Natural killer cell (primary cell): ENCODE measurements at regions not wholly inside any gene's neighbourhood (a gene's known extent, or its start where the extent isn't known, plus 50 kb on each side); places are given as distances from the start of the nearest gene placed in this dataset.

Experiments
- ATAC-seq, 3 donors: fragments of 150-1000 bp in 2 of 3; fragments of 200-7000 bp in 1 of 3; cut with Tn5 transposase; 1 replicate in 1 of 3; 2 replicates in 2 of 3; pipeline ENCODE4 v1.10.0; 2021; ENCODE audit warnings: mild to moderate bottlenecking in 2 of 3, moderate library complexity in 2 of 3
- DNase-seq, 2 donors: peaks; one replicate each; pipeline versions ENCODE4 v3.0.0 to v3.0.0-alpha.2; 2013 to 2021; ENCODE audit warnings: mixed read lengths in 1 of 2
- H3K27ac ChIP-seq: one replicate; pipeline ENCODE4 v1.5.1; 2013; ENCODE audit warnings: mild to moderate bottlenecking, low read length
- H3K27me3 ChIP-seq: one replicate; pipeline ENCODE4 v1.6.1; 2013; ENCODE audit warnings: low read length; ENCODE audit not compliant: control insufficient read depth, insufficient read depth
- H3K36me3 ChIP-seq: one replicate; pipeline ENCODE4 v1.6.1; 2013; ENCODE audit warnings: low read length; ENCODE audit not compliant: control insufficient read depth, insufficient read depth
- H3K4me1 ChIP-seq: one replicate; pipeline ENCODE4 v1.6.1; 2013; ENCODE audit warnings: low read length; ENCODE audit not compliant: control insufficient read depth, insufficient read depth
- H3K4me3 ChIP-seq: one replicate; pipeline ENCODE4 v1.5.1; 2013; ENCODE audit warnings: low read length
- H3K9me3 ChIP-seq: one replicate; pipeline ENCODE4 v1.6.1; 2013; ENCODE audit warnings: low read length; ENCODE audit not compliant: control insufficient read depth, insufficient read depth
- H3K27ac Mint-ChIP-seq, 2 donors: one replicate each; pipeline ENCODE4 v1.8.0; 2022; ENCODE audit warnings: mild to moderate bottlenecking in 2 of 2, mixed read lengths in 2 of 2, moderate library complexity in 1 of 2
- H3K27me3 Mint-ChIP-seq, 2 donors: one replicate each; pipeline ENCODE4 v1.8.0; 2022; ENCODE audit warnings: low read depth in 2 of 2, mixed read lengths in 2 of 2
- H3K36me3 Mint-ChIP-seq: one replicate; pipeline ENCODE4 v1.8.0; 2022; ENCODE audit warnings: mixed read lengths
- H3K4me1 Mint-ChIP-seq, 2 donors: one replicate each; pipeline ENCODE4 v1.8.0; 2022; ENCODE audit warnings: mixed read lengths in 2 of 2
- H3K4me3 Mint-ChIP-seq: one replicate; pipeline ENCODE4 v1.8.0; 2022; ENCODE audit warnings: mild to moderate bottlenecking, moderate library complexity, mixed read lengths
- H3K9me3 Mint-ChIP-seq, 2 donors: one replicate each; pipeline ENCODE4 v1.8.0; 2022; ENCODE audit warnings: mixed read lengths in 2 of 2
- WGBS: methylation state at CpG from one replicate; pipeline ENCODE4 v1.1.7; 2013; ENCODE audit warnings: missing lambda C conversion rate; ENCODE audit not compliant: insufficient coverage; 5-methylcytosine and 5-hydroxymethylcytosine counted together
- intact Hi-C: fragments of 100-400 bp; cut with micrococcal nuclease; formaldehyde crosslinking; loops from one replicate; pipeline ENCODE4 v1.14.2; 2022
- TF ChIP-seq, protein P1 (sequence below): fragments of 200-600 bp; IDR thresholded peaks from one replicate; pipeline ENCODE4 v1.8.0; 2022; ENCODE audit warnings: antibody characterized with exemption

DNA sequence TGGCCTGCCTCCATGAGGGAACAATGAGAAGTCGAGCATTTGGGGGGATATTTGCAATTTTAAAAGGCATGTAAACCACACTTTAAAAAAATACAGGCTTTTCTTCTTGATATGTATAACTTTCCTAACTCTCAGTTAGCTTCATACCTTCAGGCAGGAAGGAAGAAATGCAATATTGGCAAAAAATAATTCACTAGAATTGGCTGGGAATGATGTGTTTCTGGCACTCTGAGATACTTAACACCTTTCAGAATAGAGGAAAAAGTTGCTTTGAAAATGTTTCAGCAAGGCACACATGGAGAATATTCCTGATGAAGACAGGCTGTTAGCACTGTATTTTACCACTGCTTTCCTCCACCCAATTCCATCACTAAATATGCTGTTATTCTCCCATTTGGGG, 747.6 kb downstream of the HDGFL1 start:
- Histone ChIP-seq H3K4me3 (no peak overlapping the region), H3K36me3 (no peaks in the 10 kb centered on the region), H3K27me3 (no peaks in the 10 kb centered on the region), H3K27ac (no peak overlapping the region), H3K9me3 (no peaks in the 10 kb centered on the region), H3K4me1 (no peaks in the 10 kb centered on the region)
- Mint-ChIP-seq H3K27ac (no peak overlapping the region), H3K36me3 (no peaks in the 10 kb centered on the region), H3K4me3 (no peak overlapping the region), H3K4me1 (peaks cover 0 to 14% of the 10 kb centered on the region in 2 donors), H3K9me3 (peaks cover 9 to 13% of the 10 kb centered on the region in 2 donors), H3K27me3 (no peaks in the 10 kb centered on the region)
- no peak for ATAC-seq
- 100% methylated on average over 1 of the region's 1 CpG for WGBS
- TF ChIP-seq, protein P1, sequence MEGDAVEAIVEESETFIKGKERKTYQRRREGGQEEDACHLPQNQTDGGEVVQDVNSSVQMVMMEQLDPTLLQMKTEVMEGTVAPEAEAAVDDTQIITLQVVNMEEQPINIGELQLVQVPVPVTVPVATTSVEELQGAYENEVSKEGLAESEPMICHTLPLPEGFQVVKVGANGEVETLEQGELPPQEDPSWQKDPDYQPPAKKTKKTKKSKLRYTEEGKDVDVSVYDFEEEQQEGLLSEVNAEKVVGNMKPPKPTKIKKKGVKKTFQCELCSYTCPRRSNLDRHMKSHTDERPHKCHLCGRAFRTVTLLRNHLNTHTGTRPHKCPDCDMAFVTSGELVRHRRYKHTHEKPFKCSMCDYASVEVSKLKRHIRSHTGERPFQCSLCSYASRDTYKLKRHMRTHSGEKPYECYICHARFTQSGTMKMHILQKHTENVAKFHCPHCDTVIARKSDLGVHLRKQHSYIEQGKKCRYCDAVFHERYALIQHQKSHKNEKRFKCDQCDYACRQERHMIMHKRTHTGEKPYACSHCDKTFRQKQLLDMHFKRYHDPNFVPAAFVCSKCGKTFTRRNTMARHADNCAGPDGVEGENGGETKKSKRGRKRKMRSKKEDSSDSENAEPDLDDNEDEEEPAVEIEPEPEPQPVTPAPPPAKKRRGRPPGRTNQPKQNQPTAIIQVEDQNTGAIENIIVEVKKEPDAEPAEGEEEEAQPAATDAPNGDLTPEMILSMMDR, result no peak
- intact Hi-C loops, result no loop called here
- no peak for DNase-seq

DNA sequence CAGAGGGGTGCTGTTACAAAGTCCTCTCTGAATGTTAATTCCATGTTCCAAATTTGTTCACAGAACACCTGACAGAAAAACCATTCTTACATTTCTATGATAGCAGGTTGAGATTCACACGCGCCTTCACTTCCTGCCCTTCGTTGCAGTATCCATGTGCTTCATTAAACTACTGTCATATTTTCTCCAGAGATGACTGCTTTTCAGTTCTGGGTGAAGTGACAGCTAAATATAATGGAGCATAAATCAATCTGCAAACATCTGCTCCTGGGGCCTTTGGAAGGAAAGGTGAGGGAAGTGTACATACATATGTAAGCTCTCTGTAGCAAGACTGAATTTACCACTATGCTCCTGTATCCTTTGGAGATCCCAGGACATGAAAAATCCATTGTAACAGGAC, 750.2 kb downstream of the HDGFL1 start:
- H3K4me1 Mint-ChIP-seq, result peaks cover 0 to 14% of the 10 kb centered on the region in 2 donors
- Histone ChIP-seq H3K4me3 (no peak overlapping the region), H3K27ac (no peak overlapping the region), H3K9me3 (no peaks in the 10 kb centered on the region), H3K27me3 (no peaks in the 10 kb centered on the region), H3K36me3 (no peaks in the 10 kb centered on the region), H3K4me1 (no peaks in the 10 kb centered on the region)
- no peak for ATAC-seq
- no peaks in the 10 kb centered on the region for H3K27me3 Mint-ChIP-seq
- H3K36me3 Mint-ChIP-seq, result no peaks in the 10 kb centered on the region
- intact Hi-C loops, result no loop called here
- no peak for DNase-seq
- H3K9me3 Mint-ChIP-seq, result peaks cover 10 to 11% of the 10 kb centered on the region in 2 donors
- H3K4me3 Mint-ChIP-seq, result no peak overlapping the region
- TF ChIP-seq, protein P1, result no peak
- H3K27ac Mint-ChIP-seq, result no peak overlapping the region
- 76% methylated on average over 3 of the region's 3 CpGs for whole genome bisulfite sequencing

DNA sequence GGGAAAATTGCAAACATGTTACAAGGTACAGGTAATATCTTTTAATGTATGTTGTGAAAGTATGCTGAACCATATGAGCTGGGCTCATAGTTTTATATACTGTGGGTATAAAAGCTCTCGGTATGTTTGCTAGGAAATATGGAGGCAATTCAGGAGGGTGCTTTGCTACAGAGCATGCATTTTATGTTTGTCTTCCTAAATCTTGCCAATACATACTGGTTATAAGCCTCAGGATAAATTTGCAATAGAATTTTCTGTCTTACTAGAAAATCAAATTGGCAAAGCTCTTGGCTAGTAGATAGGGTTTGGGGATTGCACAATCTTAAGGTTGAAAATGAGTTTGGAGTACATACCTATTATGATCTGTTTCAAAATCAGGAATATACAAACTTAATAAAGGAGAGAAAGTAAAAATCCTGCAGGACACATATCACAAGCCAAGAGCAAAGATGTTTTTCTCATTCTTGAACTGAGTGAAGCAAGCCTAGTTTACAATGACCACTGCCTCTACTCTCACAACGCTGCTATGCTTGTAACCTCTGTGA, 751.2 kb downstream of the HDGFL1 start:
- Mint-ChIP-seq H3K9me3 (peaks cover 8 to 9% of the 10 kb centered on the region in 2 donors), H3K36me3 (no peaks in the 10 kb centered on the region), H3K4me1 (peaks cover 0 to 11% of the 10 kb centered on the region in 2 donors), H3K4me3 (no peak overlapping the region), H3K27ac (no peak overlapping the region), H3K27me3 (no peaks in the 10 kb centered on the region)
- TF ChIP-seq, protein P1, result no peak
- Histone ChIP-seq H3K4me1 (no peaks in the 10 kb centered on the region), H3K27ac (no peak overlapping the region), H3K4me3 (no peak overlapping the region), H3K9me3 (no peaks in the 10 kb centered on the region), H3K36me3 (no peaks in the 10 kb centered on the region), H3K27me3 (no peaks in the 10 kb centered on the region)
- WGBS, result 79% methylated on average over 2 of the region's 2 CpGs
- intact Hi-C loops, result no loop called here
- ATAC-seq (no peak), DNase-seq (no peak)

DNA sequence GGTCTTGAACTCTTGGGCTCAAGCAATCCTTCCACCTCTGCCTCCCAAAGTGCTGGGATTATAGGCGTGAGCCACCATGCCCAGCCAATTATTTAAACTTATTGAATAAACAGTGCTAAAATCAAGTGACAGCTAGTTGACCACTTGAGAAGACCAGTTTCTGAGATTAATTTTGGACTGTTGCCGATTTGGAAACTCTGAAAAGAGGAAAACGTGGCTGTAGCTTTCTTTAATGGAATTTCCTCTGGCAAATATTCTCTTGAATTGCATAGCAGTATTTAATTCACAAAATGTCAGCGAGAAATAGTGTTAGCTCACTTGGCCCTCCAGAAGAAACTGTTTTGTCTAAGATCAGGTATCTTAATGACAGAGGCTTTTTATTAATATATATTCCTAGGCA, 754.5 kb downstream of the HDGFL1 start:
- H3K36me3 ChIP-seq, result no peaks in the 10 kb centered on the region
- Mint-ChIP-seq H3K36me3 (no peaks in the 10 kb centered on the region), H3K4me1 (no peaks in the 10 kb centered on the region), H3K27ac (no peak overlapping the region), H3K27me3 (no peaks in the 10 kb centered on the region), H3K4me3 (no peak overlapping the region), H3K9me3 (peaks cover 7 to 19% of the 10 kb centered on the region in 2 donors)
- no peak overlapping the region for H3K27ac ChIP-seq
- DNase-seq (no peak), ATAC-seq (no peak)
- H3K4me1 ChIP-seq, result no peaks in the 10 kb centered on the region
- 92% methylated on average over 4 of the region's 4 CpGs for WGBS
- H3K9me3 ChIP-seq, result no peaks in the 10 kb centered on the region
- intact Hi-C loops, result no loop called here
- H3K4me3 ChIP-seq, result no peak overlapping the region
- H3K27me3 ChIP-seq, result no peaks in the 10 kb centered on the region
- TF ChIP-seq, protein P1, result no peak
